ENCODE measurements at regions not wholly inside any gene's neighbourhood (a gene's known extent, or its start where the extent isn't known, plus 50 kb on each side); places are given as distances from the start of the nearest gene placed in this dataset.

- no peak for TF ChIP-seq CTCF (IDR thresholded peaks at IDR 0.05; ENCODE audit: low read depth, low read length, poor library complexity, severe bottlenecking)
- no peak for TF ChIP-seq EZH2phosphoT487 (IDR thresholded peaks at IDR 0.05; ENCODE audit: borderline replicate concordance, low read length)
Measured at GRCh38 chr9:16152276-16153101, 599.6 kb downstream of the CCDC171 start.
